Trophoblast cell (in vitro differentiated cells and primary cell): ENCODE measurements at regions not wholly inside any gene's neighbourhood (a gene's known extent, or its start where the extent isn't known, plus 50 kb on each side); places are given as distances from the start of the nearest gene placed in this dataset.

Experiments
- DNase-seq, 2 donors: peaks; one replicate each; pipeline ENCODE4 v3.0.0-alpha.2; 2016
- H2AFZ ChIP-seq: 2 replicates; pipeline ENCODE4 v1.6.1; 2013; ENCODE audit warnings: low read length, moderate library complexity, mild to moderate bottlenecking; ENCODE audit not compliant: insufficient read depth, poor library complexity
- H2AK5ac ChIP-seq: 2 replicates; pipeline ENCODE4 v1.6.1; 2013; ENCODE audit warnings: mild to moderate bottlenecking, low read length
- H2BK120ac ChIP-seq: 2 replicates; pipeline ENCODE4 v1.6.1; 2013; ENCODE audit warnings: low read length, mild to moderate bottlenecking, moderate library complexity; ENCODE audit not compliant: insufficient read depth, poor library complexity
- H2BK12ac ChIP-seq: 2 replicates; pipeline ENCODE4 v1.6.1; 2013; ENCODE audit warnings: mild to moderate bottlenecking, low read length, moderate library complexity
- H2BK5ac ChIP-seq: 2 replicates; pipeline ENCODE4 v1.6.1; 2013; ENCODE audit warnings: low read length, low read depth, moderate library complexity, mild to moderate bottlenecking; ENCODE audit not compliant: poor library complexity
- H3K14ac ChIP-seq: 2 replicates; pipeline ENCODE4 v1.6.1; 2013; ENCODE audit warnings: mild to moderate bottlenecking, low read length
- H3K18ac ChIP-seq: 2 replicates; pipeline ENCODE4 v1.6.1; 2013; ENCODE audit warnings: mild to moderate bottlenecking, low read length
- H3K23ac ChIP-seq: 2 replicates; pipeline ENCODE4 v1.6.1; 2013; ENCODE audit warnings: low read length
- H3K27ac ChIP-seq: 2 replicates; pipeline ENCODE4 v1.5.1; 2013; ENCODE audit warnings: low read depth, mild to moderate bottlenecking, inconsistent platforms, low read length, moderate library complexity
- H3K27me3 ChIP-seq: 2 replicates; pipeline ENCODE4 v1.6.1; 2013; ENCODE audit warnings: inconsistent platforms, mild to moderate bottlenecking, low read length, moderate library complexity; ENCODE audit not compliant: insufficient read depth
- H3K36me3 ChIP-seq, 2 experiments: 1 replicate in 1 of 2; 2 replicates in 1 of 2; pipeline ENCODE4 v1.6.1; 2013; ENCODE audit warnings: low read length in 2 of 2, mild to moderate bottlenecking in 2 of 2, moderate library complexity in 1 of 2; ENCODE audit not compliant: insufficient read depth in 2 of 2, control insufficient read depth in 1 of 2
- H3K4ac ChIP-seq: 2 replicates; pipeline ENCODE4 v1.6.1; 2013; ENCODE audit warnings: low read depth, mild to moderate bottlenecking, low read length, moderate library complexity
- H3K4me1 ChIP-seq, 2 experiments: 1 replicate in 1 of 2; 2 replicates in 1 of 2; pipeline ENCODE4 v1.6.1; 2013; ENCODE audit warnings: low read length in 2 of 2, mild to moderate bottlenecking in 2 of 2, moderate library complexity in 1 of 2; ENCODE audit not compliant: insufficient read depth in 2 of 2, control insufficient read depth in 1 of 2
- H3K4me2 ChIP-seq: 2 replicates; pipeline ENCODE4 v1.6.1; 2013; ENCODE audit warnings: inconsistent platforms, mild to moderate bottlenecking, low read length, moderate library complexity
- H3K4me3 ChIP-seq: 2 replicates; pipeline ENCODE4 v1.5.1; 2013; ENCODE audit warnings: mild to moderate bottlenecking, low read depth, low read length, inconsistent platforms
- H3K79me1 ChIP-seq: one replicate; pipeline ENCODE4 v1.6.1; 2013; ENCODE audit warnings: low read length
- H3K79me2 ChIP-seq: 2 replicates; pipeline ENCODE4 v1.6.1; 2013; ENCODE audit warnings: low read length, mild to moderate bottlenecking; ENCODE audit not compliant: control insufficient read depth, insufficient read depth, poor library complexity
- H3K9ac ChIP-seq: 2 replicates; pipeline ENCODE4 v1.6.1; 2013; ENCODE audit warnings: mild to moderate bottlenecking, low read length
- H3K9me3 ChIP-seq: 2 replicates; pipeline ENCODE4 v1.6.1; 2013; ENCODE audit warnings: low read depth, mild to moderate bottlenecking, control low read depth, inconsistent platforms, low read length; ENCODE audit not compliant: insufficient read depth
- H4K12ac ChIP-seq: 2 replicates; pipeline ENCODE4 v1.6.1; 2013; ENCODE audit warnings: low read depth, mild to moderate bottlenecking, low read length, moderate library complexity
- H4K8ac ChIP-seq: 2 replicates; pipeline ENCODE4 v1.6.1; 2013; ENCODE audit warnings: low read depth, mild to moderate bottlenecking, low read length, moderate library complexity
- H4K91ac ChIP-seq: one replicate; pipeline ENCODE4 v1.6.1; 2013; ENCODE audit warnings: low read depth, mild to moderate bottlenecking, low read length, moderate library complexity
- WGBS: extraction: QIAGEN DNeasy Blood & Tissue Kit; methylation state at CpG from one replicate; pipeline ENCODE4 v1.1.7; 2013; ENCODE audit warnings: missing lambda C conversion rate; ENCODE audit not compliant: insufficient read length, insufficient coverage; ENCODE audit errors: extremely low coverage; 5-methylcytosine and 5-hydroxymethylcytosine counted together

- H3K18ac ChIP-seq: no peak overlapping the region
- no peak overlapping the region for H3K4me3 ChIP-seq
- H3K4me2 ChIP-seq: no peak overlapping the region
- H3K36me3 ChIP-seq: no peaks in the 10 kb centered on the region
- no peak overlapping the region for H2AK5ac ChIP-seq
- H3K4ac ChIP-seq: no peak overlapping the region
- no peaks in the 10 kb centered on the region for H3K79me1 ChIP-seq
- H3K79me2 ChIP-seq: no peaks in the 10 kb centered on the region
- no peak overlapping the region for H2AFZ ChIP-seq
- H3K27ac ChIP-seq: no peak overlapping the region
- H2BK120ac ChIP-seq: no peak overlapping the region
- H3K14ac ChIP-seq: no peak overlapping the region
- DNase-seq: no peak
- no peak overlapping the region for H4K8ac ChIP-seq
- no peak overlapping the region for H3K9ac ChIP-seq
- H2BK5ac ChIP-seq: no peak overlapping the region
- WGBS: no CpG with 5 or more reads among the region's 1 CpG
- no peak overlapping the region for H4K12ac ChIP-seq
- H3K9me3 ChIP-seq: no peaks in the 10 kb centered on the region
- no peak overlapping the region for H3K23ac ChIP-seq
- no peaks in the 10 kb centered on the region for H3K27me3 ChIP-seq
- no peak overlapping the region for H2BK12ac ChIP-seq
- H4K91ac ChIP-seq: no peak overlapping the region
- H3K4me1 ChIP-seq: no peaks in the 10 kb centered on the region
Observed at GRCh38 chr4:71148545-71148944, 155.1 kb downstream of the DCK start.

GRCh38 chr4:71151054-71151453 lies 157.6 kb downstream of the DCK start:
- Histone ChIP-seq H3K23ac (no peak overlapping the region), H3K9me3 (no peaks in the 10 kb centered on the region)
- no CpG with 5 or more reads among the region's 2 CpGs for WGBS

GRCh38 chr4:71156616-71157015 lies 163.2 kb downstream of the DCK start:
- no CpG with 5 or more reads among the region's 4 CpGs for WGBS
- no peaks in the 10 kb centered on the region for H3K9me3 ChIP-seq
- no peak overlapping the region for H3K9ac ChIP-seq

More at GRCh38 chr4:71151054-71151453, 157.6 kb downstream of the DCK start:
- H4K8ac ChIP-seq: no peak overlapping the region
- no peak overlapping the region for H3K4ac ChIP-seq
- H3K9ac ChIP-seq: no peak overlapping the region
- no peak for DNase-seq
- H2BK12ac ChIP-seq: no peak overlapping the region
- no peak overlapping the region for H2BK5ac ChIP-seq
- no peak overlapping the region for H3K18ac ChIP-seq
- no peak overlapping the region for H2BK120ac ChIP-seq
- H2AFZ ChIP-seq: no peak overlapping the region
- no peaks in the 10 kb centered on the region for H3K27me3 ChIP-seq
- H4K12ac ChIP-seq: no peak overlapping the region
- H3K36me3 ChIP-seq: no peaks in the 10 kb centered on the region
- H3K79me2 ChIP-seq: no peaks in the 10 kb centered on the region
- H2AK5ac ChIP-seq: no peak overlapping the region
- H3K4me1 ChIP-seq: no peaks in the 10 kb centered on the region
- H3K27ac ChIP-seq: no peak overlapping the region
- H3K14ac ChIP-seq: no peak overlapping the region
- no peaks in the 10 kb centered on the region for H3K79me1 ChIP-seq
- no peak overlapping the region for H3K4me2 ChIP-seq
- H3K4me3 ChIP-seq: no peak overlapping the region
- H4K91ac ChIP-seq: no peak overlapping the region

GRCh38 chr4:71162386-71162785 lies 168.9 kb downstream of the DCK start:
- no peak overlapping the region for H3K4ac ChIP-seq
- H4K12ac ChIP-seq: no peak overlapping the region
- H3K36me3 ChIP-seq: no peaks in the 10 kb centered on the region
- no peak overlapping the region for H2AK5ac ChIP-seq
- no peaks in the 10 kb centered on the region for H3K79me1 ChIP-seq
- no peak overlapping the region for H3K9ac ChIP-seq
- H2AFZ ChIP-seq: no peak overlapping the region
- no peaks in the 10 kb centered on the region for H3K79me2 ChIP-seq
- H3K4me2 ChIP-seq: no peak overlapping the region
- H3K4me1 ChIP-seq: peaks cover 0 to 2% of the 10 kb centered on the region in 2 experiments
- H3K18ac ChIP-seq: no peak overlapping the region
- DNase-seq: no peak
- no peak overlapping the region for H2BK12ac ChIP-seq
- no peak overlapping the region for H4K8ac ChIP-seq
- H3K27me3 ChIP-seq: no peaks in the 10 kb centered on the region
- no peak overlapping the region for H3K23ac ChIP-seq
- H2BK120ac ChIP-seq: no peak overlapping the region
- H3K14ac ChIP-seq: no peak overlapping the region
- WGBS: no CpG with 5 or more reads among the region's 1 CpG
- no peak overlapping the region for H3K4me3 ChIP-seq
- no peaks in the 10 kb centered on the region for H3K9me3 ChIP-seq
- no peak overlapping the region for H2BK5ac ChIP-seq
- no peak overlapping the region for H4K91ac ChIP-seq
- H3K27ac ChIP-seq: no peak overlapping the region

More at GRCh38 chr4:71156616-71157015, 163.2 kb downstream of the DCK start:
- Histone ChIP-seq H3K4ac (no peak overlapping the region), H3K4me3 (no peak overlapping the region), H3K18ac (no peak overlapping the region), H4K91ac (no peak overlapping the region), H4K8ac (no peak overlapping the region), H3K27me3 (no peaks in the 10 kb centered on the region), H2AK5ac (no peak overlapping the region), H4K12ac (no peak overlapping the region), H2BK120ac (no peak overlapping the region), H3K79me1 (no peaks in the 10 kb centered on the region), H3K36me3 (no peaks in the 10 kb centered on the region), H3K4me1 (no peaks in the 10 kb centered on the region), H2BK5ac (no peak overlapping the region), H3K23ac (no peak overlapping the region), H2AFZ (no peak overlapping the region), H3K27ac (no peak overlapping the region), H2BK12ac (no peak overlapping the region), H3K79me2 (no peaks in the 10 kb centered on the region), H3K4me2 (no peak overlapping the region), H3K14ac (no peak overlapping the region)
- DNase-seq: no peak
